Lower lobe of right lung (tissue), 2 donors: ENCODE measurements at regions not wholly inside any gene's neighbourhood (a gene's known extent, or its start where the extent isn't known, plus 50 kb on each side); places are given as distances from the start of the nearest gene placed in this dataset.
"Not testable (repeated sequence)": the region's sequence is repeated elsewhere in the genome, so short reads cannot be mapped to it uniquely, and the experiment has no call there.

Experiments
- ATAC-seq, 2 donors: fragments of 200-7000 bp; cut with Tn5 transposase; one replicate each; pipeline ENCODE4 v1.9.1; 2020 to 2022; ENCODE audit warnings: mild to moderate bottlenecking in 2 of 2, moderate library complexity in 2 of 2
- DNase-seq: peaks from one replicate; pipeline ENCODE4 v3.0.0-alpha.2; 2020
- H3K27ac ChIP-seq: fragments of 200-600 bp; one replicate; pipeline ENCODE4 v1.8.0; 2022
- H3K27me3 ChIP-seq: fragments of 200-600 bp; one replicate; pipeline ENCODE4 v1.8.0; 2022; ENCODE audit warnings: low read depth
- H3K36me3 ChIP-seq: fragments of 200-600 bp; one replicate; pipeline ENCODE4 v1.8.0; 2022; ENCODE audit warnings: mild to moderate bottlenecking
- H3K4me1 ChIP-seq: fragments of 200-600 bp; one replicate; pipeline ENCODE4 v1.8.0; 2022
- H3K4me3 ChIP-seq: fragments of 200-600 bp; one replicate; pipeline ENCODE4 v1.8.0; 2022; ENCODE audit warnings: mild to moderate bottlenecking
- H3K9me3 ChIP-seq: fragments of 200-600 bp; one replicate; pipeline ENCODE4 v1.8.0; 2022
- intact Hi-C: fragments of 100-400 bp; cut with DNase I; formaldehyde crosslinking; loops from one replicate; pipeline ENCODE4 v1.11.0; 2022
- TF ChIP-seq, protein P1 (sequence below): fragments of 200-600 bp; IDR thresholded peaks from one replicate; pipeline ENCODE4 v1.8.0; 2022; ENCODE audit warnings: antibody characterized with exemption, mild to moderate bottlenecking
- donor health status: DM: no; HTN: yes; CAD: no; lungs with severe emphysema.

DNA sequence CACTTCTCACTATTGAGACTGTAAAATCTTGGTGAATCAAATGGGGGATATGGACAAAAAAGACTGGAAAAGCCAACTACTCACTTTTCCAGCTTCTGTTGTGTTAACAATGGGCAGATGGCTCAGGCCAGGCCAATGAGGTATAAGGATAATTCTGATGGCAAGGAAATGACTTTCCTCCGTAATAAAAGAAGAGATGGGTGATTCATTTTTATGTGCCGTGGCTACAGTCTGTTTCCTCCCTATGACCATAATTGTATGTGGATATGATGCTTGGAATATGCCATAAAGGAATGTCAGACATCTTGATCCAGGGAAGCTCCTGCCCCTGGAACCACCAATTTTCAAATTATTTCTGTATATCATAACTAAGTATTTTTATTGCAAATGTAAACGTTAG, 406.8 kb downstream of the CCDC85A start:
- H3K27me3 ChIP-seq: no peaks in the 10 kb centered on the region
- intact Hi-C loops: loop anchor here (10.0 kb wide), 1 partner anchor 194 kb away; no protein-coding TSS in a partner anchor
- DNase-seq (no peak), ATAC-seq (no peak)
- no peaks in the 10 kb centered on the region for H3K36me3 ChIP-seq
- H3K27ac ChIP-seq: no peak overlapping the region
- H3K9me3 ChIP-seq: no peaks in the 10 kb centered on the region
- no peaks in the 10 kb centered on the region for H3K4me1 ChIP-seq
- TF ChIP-seq, protein P1, sequence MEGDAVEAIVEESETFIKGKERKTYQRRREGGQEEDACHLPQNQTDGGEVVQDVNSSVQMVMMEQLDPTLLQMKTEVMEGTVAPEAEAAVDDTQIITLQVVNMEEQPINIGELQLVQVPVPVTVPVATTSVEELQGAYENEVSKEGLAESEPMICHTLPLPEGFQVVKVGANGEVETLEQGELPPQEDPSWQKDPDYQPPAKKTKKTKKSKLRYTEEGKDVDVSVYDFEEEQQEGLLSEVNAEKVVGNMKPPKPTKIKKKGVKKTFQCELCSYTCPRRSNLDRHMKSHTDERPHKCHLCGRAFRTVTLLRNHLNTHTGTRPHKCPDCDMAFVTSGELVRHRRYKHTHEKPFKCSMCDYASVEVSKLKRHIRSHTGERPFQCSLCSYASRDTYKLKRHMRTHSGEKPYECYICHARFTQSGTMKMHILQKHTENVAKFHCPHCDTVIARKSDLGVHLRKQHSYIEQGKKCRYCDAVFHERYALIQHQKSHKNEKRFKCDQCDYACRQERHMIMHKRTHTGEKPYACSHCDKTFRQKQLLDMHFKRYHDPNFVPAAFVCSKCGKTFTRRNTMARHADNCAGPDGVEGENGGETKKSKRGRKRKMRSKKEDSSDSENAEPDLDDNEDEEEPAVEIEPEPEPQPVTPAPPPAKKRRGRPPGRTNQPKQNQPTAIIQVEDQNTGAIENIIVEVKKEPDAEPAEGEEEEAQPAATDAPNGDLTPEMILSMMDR: no peak
- H3K4me3 ChIP-seq: no peak overlapping the region

DNA sequence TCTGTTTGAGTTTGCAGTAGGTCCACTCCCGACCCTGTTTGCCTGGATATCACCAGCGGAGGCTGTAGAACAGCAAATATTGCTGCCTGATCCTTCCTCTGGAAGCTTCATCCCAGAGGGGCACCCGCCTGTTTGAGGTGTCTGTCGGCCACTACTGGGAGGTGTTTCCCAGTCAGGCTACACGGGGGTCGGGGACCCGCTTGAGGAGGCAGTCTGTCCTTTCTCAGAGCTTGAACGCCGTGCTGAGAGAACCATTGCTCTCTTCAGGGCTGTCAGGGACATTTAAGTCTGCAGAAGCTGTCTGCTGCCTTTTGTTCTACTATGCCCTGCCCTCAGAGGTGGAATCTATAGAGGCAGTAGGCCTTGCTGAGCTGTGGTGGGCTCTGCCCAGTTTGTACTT, 422.3 kb downstream of the CCDC85A start:
- H3K9me3 ChIP-seq, DNase-seq, ATAC-seq, H3K36me3 ChIP-seq, intact Hi-C loops, H3K4me3 ChIP-seq, H3K27ac ChIP-seq, H3K4me1 ChIP-seq, H3K27me3 ChIP-seq: not testable (repeated sequence)

DNA sequence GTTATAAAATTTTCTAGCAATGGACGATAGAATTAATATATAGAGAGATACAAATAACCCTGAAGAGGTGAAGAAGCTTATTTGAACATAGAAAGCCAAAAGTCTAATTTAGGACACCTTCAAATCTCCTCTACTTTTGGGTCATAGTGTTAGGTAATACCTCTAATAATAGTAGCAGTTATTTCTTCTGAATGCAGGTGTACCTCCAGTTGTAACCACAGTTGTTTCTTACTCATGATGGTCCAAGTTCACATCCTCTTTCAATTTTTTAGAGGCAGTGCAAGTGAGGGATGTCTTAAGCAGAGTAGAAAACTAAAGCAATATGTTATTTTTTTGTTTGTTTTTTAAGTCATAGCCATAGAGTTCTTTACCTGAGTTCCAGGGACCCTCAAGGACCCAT, 429.5 kb downstream of the CCDC85A start:
- DNase-seq (no peak), ATAC-seq (no peak)
- Histone ChIP-seq H3K4me3 (no peak overlapping the region), H3K27ac (no peak overlapping the region), H3K9me3 (no peaks in the 10 kb centered on the region), H3K27me3 (no peaks in the 10 kb centered on the region), H3K36me3 (no peaks in the 10 kb centered on the region), H3K4me1 (no peaks in the 10 kb centered on the region)
- TF ChIP-seq, protein P1: no peak
- intact Hi-C loops: no loop called here

DNA sequence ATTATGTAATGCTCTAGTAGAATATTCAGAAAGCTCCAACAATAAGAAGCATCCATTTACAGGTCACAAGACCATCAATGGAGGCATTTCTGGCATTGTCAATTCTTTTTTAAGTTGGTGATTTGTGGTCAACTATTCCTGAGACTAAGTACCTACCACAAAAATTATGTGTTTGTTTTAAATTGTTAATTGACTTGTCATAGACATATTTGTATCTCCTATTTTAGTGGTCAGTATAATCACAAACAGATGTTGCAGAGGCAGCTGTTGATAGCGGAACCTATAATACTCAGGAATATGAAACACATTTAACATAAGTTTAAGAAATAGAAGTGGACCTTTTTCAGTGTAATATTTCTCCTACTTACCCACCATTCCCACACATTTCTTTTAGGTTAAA, 430.1 kb downstream of the CCDC85A start:
- intact Hi-C loops: no loop called here
- ATAC-seq: no peak
- no peak for DNase-seq
- no peaks in the 10 kb centered on the region for H3K36me3 ChIP-seq
- TF ChIP-seq, protein P1: no peak
- no peaks in the 10 kb centered on the region for H3K4me1 ChIP-seq
- no peak overlapping the region for H3K4me3 ChIP-seq
- no peak overlapping the region for H3K27ac ChIP-seq
- no peaks in the 10 kb centered on the region for H3K27me3 ChIP-seq
- H3K9me3 ChIP-seq: no peaks in the 10 kb centered on the region

DNA sequence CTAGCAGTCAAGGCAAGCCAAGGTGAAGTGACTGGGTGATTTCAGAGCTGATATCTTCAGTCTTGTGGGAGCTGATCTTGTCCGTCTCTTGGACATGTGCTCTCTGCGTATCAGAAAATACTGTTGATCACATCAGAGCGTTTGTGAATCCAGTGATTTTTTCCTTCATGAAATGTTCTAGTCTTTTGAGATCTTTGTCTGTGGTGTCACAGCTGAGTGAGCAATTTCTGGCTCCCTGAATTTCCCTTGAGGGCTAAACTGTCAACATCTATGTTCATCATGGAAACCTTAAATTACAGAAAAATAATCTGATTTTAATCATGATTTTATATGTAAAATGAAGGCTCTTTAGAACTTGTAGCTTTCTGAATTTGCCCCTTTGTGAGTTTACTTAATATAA, 432.0 kb downstream of the CCDC85A start:
- DNase-seq: no peak
- H3K36me3 ChIP-seq: no peaks in the 10 kb centered on the region
- H3K27me3 ChIP-seq: no peaks in the 10 kb centered on the region
- H3K4me3 ChIP-seq: no peak overlapping the region
- intact Hi-C loops: no loop called here
- H3K27ac ChIP-seq: no peak overlapping the region
- H3K4me1 ChIP-seq: no peaks in the 10 kb centered on the region
- H3K9me3 ChIP-seq: no peaks in the 10 kb centered on the region
- TF ChIP-seq, protein P1: no peak
- ATAC-seq: no peak

DNA sequence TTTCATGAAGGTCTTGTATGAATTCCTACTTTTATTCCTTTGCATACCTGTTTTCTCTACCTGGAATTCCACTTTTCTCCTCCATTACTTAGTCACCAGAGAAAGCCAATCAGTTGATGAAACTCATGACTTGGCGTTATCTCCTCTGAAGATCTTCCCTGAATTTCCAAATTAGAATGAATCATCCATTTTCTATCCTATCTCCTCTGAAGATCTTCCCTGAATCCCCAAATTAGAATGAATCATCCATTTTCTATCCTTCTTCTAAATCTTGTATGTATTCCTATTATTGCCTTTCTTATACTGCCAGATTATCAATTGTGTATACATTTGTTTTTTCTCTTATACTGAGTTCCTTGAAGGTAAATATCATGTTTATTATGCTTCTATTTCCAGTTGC, 440.4 kb downstream of the CCDC85A start:
- no peak overlapping the region for H3K4me3 ChIP-seq
- no peaks in the 10 kb centered on the region for H3K27me3 ChIP-seq
- no peak for ATAC-seq
- H3K9me3 ChIP-seq: no peaks in the 10 kb centered on the region
- H3K4me1 ChIP-seq: no peaks in the 10 kb centered on the region
- intact Hi-C loops: no loop called here
- no peak overlapping the region for H3K27ac ChIP-seq
- H3K36me3 ChIP-seq: no peaks in the 10 kb centered on the region
- TF ChIP-seq, protein P1: no peak
- DNase-seq: no peak
